HCT116 (cell line): ENCODE measurements at regions not wholly inside any gene's neighbourhood (a gene's known extent, or its start where the extent isn't known, plus 50 kb on each side); places are given as distances from the start of the nearest gene placed in this dataset.

Experiments used
- ATAC-seq: fragments of 200-7000 bp; cut with Tn5 transposase; 2 replicates; pipeline ENCODE4 v1.9.1; 2020; ENCODE audit warnings: mild to moderate bottlenecking, moderate library complexity
- BruUV-seq: library from RNA; stranded (reverse); fragments of 400-500 nt; replicated peaks from 2 replicates; lab custom pipeline; 2021; lab: Mats Ljungman, UMichigan
- CTCF ChIA-PET: fragments of 300-600 bp; sonication (Branson Sonifier 250); formaldehyde crosslinking; loops from one replicate; lab custom pipeline; 2021; ENCODE audit warnings: antibody characterized with exemption; lab: Charles Lee
- POLR2A ChIA-PET: fragments of 300-600, 350-600 bp; sonication (Branson Sonifier 250); formaldehyde crosslinking; loops from one replicate; lab custom pipeline; 2021; ENCODE audit warnings: antibody characterized with exemption; lab: Charles Lee
- RAD21 ChIA-PET, 2 experiments: fragments of 300-600 bp; sonication (Branson Sonifier 250); formaldehyde crosslinking; loops; one replicate each; lab custom pipeline; 2023; ENCODE audit warnings: low total read pairs in 2 of 2; ENCODE audit not compliant: uncharacterized antibody in 2 of 2, unreplicated experiment in 2 of 2, low non-redundant PET in 1 of 2; lab: Charles Lee
- DNase-seq: peaks from one replicate; pipeline ENCODE4 v3.0.0-alpha.2; 2010; ENCODE audit warnings: low read depth, low spot score
- H2AFZ ChIP-seq: fragments of 200-600 bp; shearing (Covaris generic), sonication (generic); 2 replicates; pipeline ENCODE4 v1.6.1; 2017; ENCODE audit warnings: low read depth, mixed run types, mixed read lengths, antibody characterized with exemption, low read length; ENCODE audit not compliant: poor library complexity, severe bottlenecking
- H3K27ac ChIP-seq: 2 replicates; pipeline ENCODE4 v1.5.1; 2012; ENCODE audit warnings: low read depth, low read length
- H3K27me3 ChIP-seq: fragments of 200-600 bp; sonication (generic); 2 replicates; pipeline ENCODE4 v1.6.1; 2016; ENCODE audit warnings: mixed run types, low read length, mixed read lengths; ENCODE audit not compliant: insufficient read depth
- H3K36me3 ChIP-seq, 2 experiments: fragments of 200-500 bp in 1 of 2; fragments of 200-600 bp in 1 of 2; sonication (Bioruptor generic) in 1 of 2; sonication (generic) in 1 of 2; 2 replicates each; pipeline versions ENCODE4 v1.5.1 to v1.6.1; 2014 to 2016; ENCODE audit warnings: low read length in 2 of 2, inconsistent platforms in 1 of 2, mixed read lengths in 1 of 2, mixed run types in 1 of 2; ENCODE audit not compliant: insufficient read depth in 2 of 2, control insufficient read depth in 1 of 2
- H3K4me1 ChIP-seq, 2 experiments: fragments of 200-600 bp in 1 of 2; sonication (generic) in 1 of 2; 2 replicates each; pipeline versions ENCODE4 v1.5.1 to v1.6.1; 2012 to 2017; ENCODE audit warnings: low read length in 2 of 2, inconsistent platforms in 1 of 2, mild to moderate bottlenecking in 1 of 2, mixed read lengths in 1 of 2, mixed run types in 1 of 2, moderate library complexity in 1 of 2; ENCODE audit not compliant: insufficient read depth in 2 of 2, control insufficient read depth in 1 of 2
- H3K4me2 ChIP-seq: fragments of 200-600 bp; sonication (generic); 2 replicates; pipeline ENCODE4 v1.6.1; 2017; ENCODE audit warnings: mixed run types, low read length, mixed read lengths
- H3K4me3 ChIP-seq, 2 experiments: fragments of 200-600 bp in 1 of 2; sonication (generic) in 1 of 2; replicated peaks in 1 of 2; 2 replicates each; pipeline ENCODE4 v1.5.1; 2011 to 2016; ENCODE audit warnings: low read length in 2 of 2, control low read depth in 1 of 2, low read depth in 1 of 2, mild to moderate bottlenecking in 1 of 2, mixed read lengths in 1 of 2, mixed run types in 1 of 2
- H3K79me2 ChIP-seq: fragments of 200-600 bp; sonication (generic); 2 replicates; pipeline ENCODE4 v1.6.1; 2017; ENCODE audit warnings: mild to moderate bottlenecking, mixed run types, low read length, moderate library complexity, mixed read lengths; ENCODE audit not compliant: insufficient read depth
- H3K9ac ChIP-seq: fragments of 200-600 bp; sonication (generic); 2 replicates; pipeline ENCODE4 v1.6.1; 2016; ENCODE audit warnings: low read length, mixed read lengths
- H3K9me2 ChIP-seq: fragments of 200-600 bp; sonication (generic), shearing (Covaris generic); 2 replicates; pipeline ENCODE4 v1.6.1; 2017; ENCODE audit warnings: mixed run types, mild to moderate bottlenecking, moderate library complexity; ENCODE audit not compliant: insufficient read depth
- H3K9me3 ChIP-seq, 2 experiments: fragments of 200-500 bp in 1 of 2; fragments of 200-600 bp in 1 of 2; sonication (Bioruptor generic) in 1 of 2; sonication (generic) in 1 of 2; 2 replicates each; pipeline ENCODE4 v1.6.1; 2014 to 2017; ENCODE audit warnings: low read length in 2 of 2, mixed read lengths in 2 of 2, inconsistent platforms in 1 of 2, low read depth in 1 of 2, mild to moderate bottlenecking in 1 of 2, mixed run types in 1 of 2, moderate library complexity in 1 of 2; ENCODE audit not compliant: control insufficient read depth in 1 of 2, insufficient read depth in 1 of 2
- H4K20me1 ChIP-seq: fragments of 200-600 bp; sonication (generic), shearing (Covaris generic); 2 replicates; pipeline ENCODE4 v1.6.1; 2017; ENCODE audit warnings: mixed run types, mild to moderate bottlenecking, moderate library complexity; ENCODE audit not compliant: insufficient read depth
- CEBPB ChIP-seq: IDR thresholded peaks from 2 replicates; pipeline ENCODE4 v1.6.1; 2012; ENCODE audit warnings: low read depth
- ELF1 ChIP-seq: IDR thresholded peaks from 2 replicates; pipeline ENCODE4 v1.6.1; 2012; ENCODE audit warnings: low read depth, borderline replicate concordance
- POLR2A ChIP-seq: IDR thresholded peaks from 2 replicates; pipeline ENCODE4 v1.7.0; 2011; ENCODE audit warnings: borderline replicate concordance; ENCODE audit not compliant: insufficient read depth, insufficient read length; ENCODE audit errors: extremely low read depth
- TCF7L2 ChIP-seq: IDR thresholded peaks from 2 replicates; pipeline ENCODE4 v1.7.0; 2011; ENCODE audit warnings: borderline replicate concordance, inconsistent platforms; ENCODE audit not compliant: insufficient read depth, insufficient read length; ENCODE audit errors: extremely low read depth
- ZFX ChIP-seq: fragments of 450-650 bp; IDR thresholded peaks from 2 replicates; pipeline ENCODE4 v1.6.1; 2017
- intact Hi-C: fragments of 100-400 bp; cut with micrococcal nuclease; formaldehyde crosslinking; loops from 2 replicates; pipeline ENCODE4 v1.10.0; 2022
- TF ChIP-seq, protein P1 (sequence below): IDR thresholded peaks from 2 replicates; pipeline ENCODE4 v1.6.1; 2011; ENCODE audit warnings: mild to moderate bottlenecking, low read length, moderate library complexity; ENCODE audit not compliant: insufficient replicate concordance; ENCODE audit errors: extremely low read depth
- TF ChIP-seq, protein P2 (sequence below): IDR thresholded peaks from 2 replicates; pipeline ENCODE4 v1.6.1; 2012
- TF ChIP-seq, protein P3 (sequence below): IDR thresholded peaks from 2 replicates; pipeline ENCODE4 v1.6.1; 2012; ENCODE audit warnings: low read depth

DNA sequence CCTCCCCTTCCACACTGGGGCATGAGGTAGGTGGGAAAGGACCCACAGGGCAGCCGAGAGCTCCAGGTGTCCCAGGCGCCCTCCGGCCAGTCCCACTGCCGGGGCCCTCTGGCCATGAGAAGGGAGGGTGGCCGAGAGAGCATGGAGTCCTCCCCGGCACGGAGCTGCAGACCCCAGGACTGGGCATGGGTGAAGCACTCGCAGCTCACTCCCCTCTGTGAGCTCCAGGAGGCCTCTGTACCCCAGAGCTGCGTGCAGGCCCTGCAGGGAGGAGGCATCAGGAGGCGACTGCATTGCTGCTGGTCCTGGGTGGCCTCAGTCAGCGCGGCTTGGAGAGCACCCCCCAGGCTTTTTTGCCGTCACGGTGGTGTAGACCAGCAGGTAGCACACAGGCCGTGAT, 80.1 kb upstream of the TTC34 start:
- Histone ChIP-seq H3K36me3 (no peaks in the 10 kb centered on the region), H3K79me2 (no peaks in the 10 kb centered on the region), H3K4me2 (no peak overlapping the region), H3K9me3 (no peaks in the 10 kb centered on the region), H3K27me3 (no peaks in the 10 kb centered on the region), H3K9me2 (no peaks in the 10 kb centered on the region), H4K20me1 (no peaks in the 10 kb centered on the region), H3K27ac (no peak overlapping the region), H3K4me3 (no peak overlapping the region), H3K9ac (no peak overlapping the region), H2AFZ (no peak overlapping the region), H3K4me1 (no peaks in the 10 kb centered on the region)
- ChIA-PET RAD21 (no interaction called here), CTCF (interaction anchor here (1.0 kb wide), 1 partner anchor 40 kb away, joined by 3 read pairs; no protein-coding TSS in a partner anchor), POLR2A (no interaction called here)
- DNase-seq (no peak), ATAC-seq (no peak)
- intact Hi-C loops = no loop called here
- BruUV-seq = no TSS peak
- TF ChIP-seq, protein P1, sequence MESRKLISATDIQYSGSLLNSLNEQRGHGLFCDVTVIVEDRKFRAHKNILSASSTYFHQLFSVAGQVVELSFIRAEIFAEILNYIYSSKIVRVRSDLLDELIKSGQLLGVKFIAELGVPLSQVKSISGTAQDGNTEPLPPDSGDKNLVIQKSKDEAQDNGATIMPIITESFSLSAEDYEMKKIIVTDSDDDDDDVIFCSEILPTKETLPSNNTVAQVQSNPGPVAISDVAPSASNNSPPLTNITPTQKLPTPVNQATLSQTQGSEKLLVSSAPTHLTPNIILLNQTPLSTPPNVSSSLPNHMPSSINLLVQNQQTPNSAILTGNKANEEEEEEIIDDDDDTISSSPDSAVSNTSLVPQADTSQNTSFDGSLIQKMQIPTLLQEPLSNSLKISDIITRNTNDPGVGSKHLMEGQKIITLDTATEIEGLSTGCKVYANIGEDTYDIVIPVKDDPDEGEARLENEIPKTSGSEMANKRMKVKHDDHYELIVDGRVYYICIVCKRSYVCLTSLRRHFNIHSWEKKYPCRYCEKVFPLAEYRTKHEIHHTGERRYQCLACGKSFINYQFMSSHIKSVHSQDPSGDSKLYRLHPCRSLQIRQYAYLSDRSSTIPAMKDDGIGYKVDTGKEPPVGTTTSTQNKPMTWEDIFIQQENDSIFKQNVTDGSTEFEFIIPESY = no peak
- TF ChIP-seq, protein P2, sequence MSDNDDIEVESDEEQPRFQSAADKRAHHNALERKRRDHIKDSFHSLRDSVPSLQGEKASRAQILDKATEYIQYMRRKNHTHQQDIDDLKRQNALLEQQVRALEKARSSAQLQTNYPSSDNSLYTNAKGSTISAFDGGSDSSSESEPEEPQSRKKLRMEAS = no peak
- no peak for TF ChIP-seq POLR2A
- no peak for TF ChIP-seq CEBPB
- no peak for TF ChIP-seq ELF1
- no peak for TF ChIP-seq ZFX
- TF ChIP-seq TCF7L2 = no peak
- TF ChIP-seq, protein P3, sequence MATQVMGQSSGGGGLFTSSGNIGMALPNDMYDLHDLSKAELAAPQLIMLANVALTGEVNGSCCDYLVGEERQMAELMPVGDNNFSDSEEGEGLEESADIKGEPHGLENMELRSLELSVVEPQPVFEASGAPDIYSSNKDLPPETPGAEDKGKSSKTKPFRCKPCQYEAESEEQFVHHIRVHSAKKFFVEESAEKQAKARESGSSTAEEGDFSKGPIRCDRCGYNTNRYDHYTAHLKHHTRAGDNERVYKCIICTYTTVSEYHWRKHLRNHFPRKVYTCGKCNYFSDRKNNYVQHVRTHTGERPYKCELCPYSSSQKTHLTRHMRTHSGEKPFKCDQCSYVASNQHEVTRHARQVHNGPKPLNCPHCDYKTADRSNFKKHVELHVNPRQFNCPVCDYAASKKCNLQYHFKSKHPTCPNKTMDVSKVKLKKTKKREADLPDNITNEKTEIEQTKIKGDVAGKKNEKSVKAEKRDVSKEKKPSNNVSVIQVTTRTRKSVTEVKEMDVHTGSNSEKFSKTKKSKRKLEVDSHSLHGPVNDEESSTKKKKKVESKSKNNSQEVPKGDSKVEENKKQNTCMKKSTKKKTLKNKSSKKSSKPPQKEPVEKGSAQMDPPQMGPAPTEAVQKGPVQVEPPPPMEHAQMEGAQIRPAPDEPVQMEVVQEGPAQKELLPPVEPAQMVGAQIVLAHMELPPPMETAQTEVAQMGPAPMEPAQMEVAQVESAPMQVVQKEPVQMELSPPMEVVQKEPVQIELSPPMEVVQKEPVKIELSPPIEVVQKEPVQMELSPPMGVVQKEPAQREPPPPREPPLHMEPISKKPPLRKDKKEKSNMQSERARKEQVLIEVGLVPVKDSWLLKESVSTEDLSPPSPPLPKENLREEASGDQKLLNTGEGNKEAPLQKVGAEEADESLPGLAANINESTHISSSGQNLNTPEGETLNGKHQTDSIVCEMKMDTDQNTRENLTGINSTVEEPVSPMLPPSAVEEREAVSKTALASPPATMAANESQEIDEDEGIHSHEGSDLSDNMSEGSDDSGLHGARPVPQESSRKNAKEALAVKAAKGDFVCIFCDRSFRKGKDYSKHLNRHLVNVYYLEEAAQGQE = no peak
